Mesenchymal stem cell (in vitro differentiated cells and primary cell): ENCODE measurements at regions not wholly inside any gene's neighbourhood (a gene's known extent, or its start where the extent isn't known, plus 50 kb on each side); places are given as distances from the start of the nearest gene placed in this dataset.

Experiments used
- DNase-seq: peaks from one replicate; pipeline ENCODE4 v3.0.0-alpha.2; 2013
- H2AFZ ChIP-seq: one replicate; pipeline ENCODE4 v1.6.1; 2013; ENCODE audit warnings: low read depth, mild to moderate bottlenecking, control low read depth, inconsistent platforms, low read length, moderate library complexity
- H2AK5ac ChIP-seq: 2 replicates; pipeline ENCODE4 v1.6.1; 2013; ENCODE audit warnings: low read length, moderate library complexity, mild to moderate bottlenecking, inconsistent platforms; ENCODE audit not compliant: severe bottlenecking
- H2BK120ac ChIP-seq: one replicate; pipeline ENCODE4 v1.6.1; 2013; ENCODE audit warnings: low read depth, mild to moderate bottlenecking, inconsistent platforms, low read length, moderate library complexity
- H2BK12ac ChIP-seq, 2 experiments: one replicate each; pipeline ENCODE4 v1.6.1; 2013; ENCODE audit warnings: inconsistent platforms in 2 of 2, low read length in 2 of 2, mild to moderate bottlenecking in 2 of 2, moderate library complexity in 2 of 2, control low read depth in 1 of 2
- H2BK15ac ChIP-seq: one replicate; pipeline ENCODE4 v1.6.1; 2013; ENCODE audit warnings: mild to moderate bottlenecking, low read depth, inconsistent platforms; ENCODE audit not compliant: poor library complexity, severe bottlenecking
- H2BK5ac ChIP-seq: 2 replicates; pipeline ENCODE4 v1.6.1; 2013; ENCODE audit warnings: low read depth, mild to moderate bottlenecking, low read length, control low read depth, inconsistent platforms; ENCODE audit not compliant: poor library complexity, severe bottlenecking
- H3K14ac ChIP-seq, 2 experiments: one replicate each; pipeline ENCODE4 v1.6.1; 2013; ENCODE audit warnings: inconsistent platforms in 2 of 2, low read length in 2 of 2, control low read depth in 1 of 2, mild to moderate bottlenecking in 1 of 2, moderate library complexity in 1 of 2
- H3K18ac ChIP-seq, 2 experiments: one replicate each; pipeline ENCODE4 v1.6.1; 2013; ENCODE audit warnings: inconsistent platforms in 2 of 2, low read length in 2 of 2, control low read depth in 1 of 2, low read depth in 1 of 2, mild to moderate bottlenecking in 1 of 2
- H3K23ac ChIP-seq, 2 experiments: one replicate each; pipeline ENCODE4 v1.6.1; 2013; ENCODE audit warnings: inconsistent platforms in 2 of 2, low read length in 2 of 2, mild to moderate bottlenecking in 2 of 2, moderate library complexity in 2 of 2, control low read depth in 1 of 2
- H3K27ac ChIP-seq: 2 replicates; pipeline ENCODE4 v1.5.1; 2013; ENCODE audit warnings: mild to moderate bottlenecking, moderate library complexity, low read length, control low read depth, inconsistent platforms; ENCODE audit not compliant: poor library complexity, severe bottlenecking
- H3K27me3 ChIP-seq, 2 experiments: 2 replicates each; pipeline versions ENCODE4 v1.6.1 to v1.7.0; 2013; ENCODE audit warnings: low read length in 2 of 2, mild to moderate bottlenecking in 2 of 2, moderate library complexity in 2 of 2, control low read depth in 1 of 2, inconsistent platforms in 1 of 2; ENCODE audit not compliant: control insufficient read depth in 1 of 2, insufficient read depth in 1 of 2
- H3K36me3 ChIP-seq, 2 experiments: 2 replicates each; pipeline versions ENCODE4 v1.6.1 to v1.7.0; 2013; ENCODE audit warnings: low read length in 2 of 2, control low read depth in 1 of 2, inconsistent platforms in 1 of 2, low read depth in 1 of 2, mild to moderate bottlenecking in 1 of 2; ENCODE audit not compliant: insufficient read depth in 2 of 2, control insufficient read depth in 1 of 2
- H3K4ac ChIP-seq, 2 experiments: one replicate each; pipeline ENCODE4 v1.6.1; 2013; ENCODE audit warnings: inconsistent platforms in 2 of 2, low read length in 2 of 2, mild to moderate bottlenecking in 2 of 2, moderate library complexity in 2 of 2, control low read depth in 1 of 2, low read depth in 1 of 2
- H3K4me1 ChIP-seq: 2 replicates; pipeline ENCODE4 v1.6.1; 2013; ENCODE audit warnings: low read depth, low read length, control low read depth; ENCODE audit not compliant: control insufficient read depth, insufficient read depth
- H3K4me2 ChIP-seq: 2 replicates; pipeline ENCODE4 v1.6.1; 2013; ENCODE audit warnings: low read length, mild to moderate bottlenecking, inconsistent platforms; ENCODE audit not compliant: poor library complexity, severe bottlenecking
- H3K4me3 ChIP-seq, 2 experiments: 2 replicates each; pipeline versions ENCODE4 v1.5.1 to v1.7.0; 2013; ENCODE audit warnings: low read length in 2 of 2, mild to moderate bottlenecking in 2 of 2, control low read depth in 1 of 2, low read depth in 1 of 2; ENCODE audit not compliant: insufficient read depth in 1 of 2
- H3K79me1 ChIP-seq: replicated peaks from 2 replicates; pipeline ENCODE4 v1.6.1; 2013; ENCODE audit warnings: mild to moderate bottlenecking, control low read depth, low read length, inconsistent platforms; ENCODE audit not compliant: poor library complexity, severe bottlenecking
- H3K9ac ChIP-seq: 2 replicates; pipeline ENCODE4 v1.7.0; 2013; ENCODE audit warnings: mild to moderate bottlenecking, low read length, moderate library complexity
- H3K9me3 ChIP-seq: 2 replicates; pipeline ENCODE4 v1.7.0; 2013; ENCODE audit warnings: mild to moderate bottlenecking, low read length; ENCODE audit not compliant: control insufficient read depth
- H4K8ac ChIP-seq: one replicate; pipeline ENCODE4 v1.6.1; 2013; ENCODE audit warnings: inconsistent platforms, mild to moderate bottlenecking, low read length, moderate library complexity
- H4K91ac ChIP-seq: one replicate; pipeline ENCODE4 v1.6.1; 2013; ENCODE audit warnings: mild to moderate bottlenecking, low read length, inconsistent platforms
- WGBS: methylation state at CpG from one replicate; pipeline ENCODE4 v1.1.7; 2013; ENCODE audit warnings: mixed read lengths; 5-methylcytosine and 5-hydroxymethylcytosine counted together

- Histone ChIP-seq H3K18ac (no peak overlapping the region), H3K9ac (no peak overlapping the region)
- 91% methylated on average over 20 of the region's 20 CpGs for WGBS
These were observed 52.0 kb upstream of the GATA5 start for GRCh38 chr20:62527781-62528180.

DNA sequence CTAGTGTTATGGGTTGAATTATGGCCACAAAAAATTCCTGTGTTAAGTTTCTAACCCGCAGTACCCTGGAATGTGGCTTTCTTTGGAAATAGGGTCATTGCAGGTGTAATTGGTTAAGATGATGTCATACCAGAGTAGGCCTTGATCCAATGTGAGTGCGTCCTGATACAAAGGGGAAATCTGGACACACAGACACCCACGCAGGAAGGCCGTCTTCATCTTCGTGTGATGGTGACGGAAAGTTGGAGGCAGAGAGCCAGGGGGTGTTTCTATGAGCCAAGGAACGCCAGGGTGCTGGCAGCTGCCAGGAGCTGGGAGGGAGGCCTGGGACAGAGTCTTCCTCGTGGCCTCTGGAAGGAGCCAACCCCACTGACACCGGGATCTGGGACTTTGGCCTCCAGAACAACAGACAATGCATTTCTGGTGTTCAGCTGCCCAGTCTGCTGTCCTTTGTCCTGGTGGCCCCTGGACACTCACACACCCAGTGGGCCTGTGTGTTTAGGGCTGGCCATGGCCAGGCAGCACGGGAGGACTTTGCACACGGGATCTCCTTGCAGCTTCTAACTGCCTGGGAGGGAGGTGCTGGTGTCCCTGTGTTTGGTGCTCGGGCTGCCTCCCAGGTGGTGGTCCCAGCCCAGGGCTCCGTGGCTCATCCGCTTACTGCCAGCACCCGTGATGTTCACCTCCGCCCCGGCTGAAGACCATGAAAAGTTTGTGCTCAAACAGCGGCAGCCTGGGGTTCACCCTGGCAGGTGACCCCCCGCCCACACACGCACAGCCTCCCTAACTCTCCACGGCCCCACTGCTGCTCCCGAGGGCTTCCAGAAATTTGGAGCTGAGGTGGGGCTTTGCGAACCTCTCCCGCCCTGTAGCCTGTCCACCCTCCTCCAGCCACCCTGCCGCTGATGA, 53.4 kb upstream of the GATA5 start:
- 88% methylated on average over 25 of the region's 25 CpGs for WGBS
- no peak overlapping the region for H2AFZ ChIP-seq
- H3K18ac ChIP-seq, result no peak overlapping the region
- H3K79me1 ChIP-seq, result no peaks in the 10 kb centered on the region
- H3K14ac ChIP-seq, result no peak overlapping the region
- H4K91ac ChIP-seq, result no peak overlapping the region
- no peak overlapping the region for H3K4me2 ChIP-seq
- peaks cover 4% of the 10 kb centered on the region for H3K9me3 ChIP-seq
- H3K36me3 ChIP-seq, result no peaks in the 10 kb centered on the region
- no peak overlapping the region for H2BK12ac ChIP-seq
- no peak overlapping the region for H3K27ac ChIP-seq
- no peak overlapping the region for H2BK5ac ChIP-seq
- no peak for DNase-seq
- no peak overlapping the region for H2AK5ac ChIP-seq
- H2BK15ac ChIP-seq, result no peak overlapping the region
- no peak overlapping the region for H2BK120ac ChIP-seq
- no peak overlapping the region for H3K23ac ChIP-seq
- H4K8ac ChIP-seq, result no peak overlapping the region
- peaks cover 59 to 87% of the 10 kb centered on the region in 2 experiments for H3K27me3 ChIP-seq
- H3K4ac ChIP-seq, result no peak overlapping the region
- H3K4me3 ChIP-seq, result no peak overlapping the region
- H3K9ac ChIP-seq, result no peak overlapping the region
- H3K4me1 ChIP-seq, result no peaks in the 10 kb centered on the region

More at GRCh38 chr20:62527781-62528180, 52.0 kb upstream of the GATA5 start:
- Histone ChIP-seq H4K8ac (no peak overlapping the region), H4K91ac (no peak overlapping the region), H2AK5ac (no peak overlapping the region), H3K9me3 (peaks cover 4% of the 10 kb centered on the region), H3K4ac (no peak overlapping the region), H3K4me3 (no peak overlapping the region), H3K27me3 (peaks cover 57 to 90% of the 10 kb centered on the region in 2 experiments), H3K27ac (no peak overlapping the region), H3K79me1 (no peaks in the 10 kb centered on the region), H2BK15ac (no peak overlapping the region), H3K36me3 (no peaks in the 10 kb centered on the region), H2BK120ac (no peak overlapping the region), H3K4me2 (no peak overlapping the region), H2BK12ac (no peak overlapping the region), H3K23ac (no peak overlapping the region), H3K14ac (no peak overlapping the region), H2AFZ (no peak overlapping the region), H2BK5ac (no peak overlapping the region), H3K4me1 (peaks cover 1% of the 10 kb centered on the region)
- DNase-seq, result no peak

GRCh38 chr20:62529896-62530642, 54.3 kb upstream of the GATA5 start:
- no peak overlapping the region for H2BK5ac ChIP-seq
- no peak overlapping the region for H3K4me3 ChIP-seq
- H3K14ac ChIP-seq, result no peak overlapping the region
- DNase-seq, result no peak
- no peaks in the 10 kb centered on the region for H3K4me1 ChIP-seq
- WGBS, result 71% methylated on average over 24 of the region's 25 CpGs
- no peak overlapping the region for H2AK5ac ChIP-seq
- H2AFZ ChIP-seq, result no peak overlapping the region
- no peaks in the 10 kb centered on the region for H3K36me3 ChIP-seq
- no peaks in the 10 kb centered on the region for H3K79me1 ChIP-seq
- peaks cover 4% of the 10 kb centered on the region for H3K9me3 ChIP-seq
- H3K23ac ChIP-seq, result no peak overlapping the region
- H3K27me3 ChIP-seq, result peaks cover 52 to 85% of the 10 kb centered on the region in 2 experiments
- no peak overlapping the region for H3K4me2 ChIP-seq
- H2BK15ac ChIP-seq, result no peak overlapping the region
- H2BK12ac ChIP-seq, result no peak overlapping the region
- no peak overlapping the region for H3K27ac ChIP-seq
- no peak overlapping the region for H3K4ac ChIP-seq
- no peak overlapping the region for H3K9ac ChIP-seq
- H4K8ac ChIP-seq, result no peak overlapping the region
- H2BK120ac ChIP-seq, result no peak overlapping the region
- no peak overlapping the region for H4K91ac ChIP-seq
- H3K18ac ChIP-seq, result no peak overlapping the region

- Histone ChIP-seq H3K9ac (no peak overlapping the region), H3K4ac (no peak overlapping the region), H3K4me1 (no peaks in the 10 kb centered on the region), H2BK120ac (no peak overlapping the region), H3K9me3 (peaks cover 4% of the 10 kb centered on the region), H3K18ac (no peak overlapping the region), H4K91ac (no peak overlapping the region), H2AFZ (no peak overlapping the region), H3K27me3 (peaks cover 52 to 84% of the 10 kb centered on the region in 2 experiments), H4K8ac (no peak overlapping the region), H2BK5ac (no peak overlapping the region), H3K4me2 (no peak overlapping the region), H2BK12ac (no peak overlapping the region), H3K36me3 (no peaks in the 10 kb centered on the region), H3K79me1 (no peaks in the 10 kb centered on the region), H2BK15ac (no peak overlapping the region), H2AK5ac (no peak overlapping the region), H3K27ac (no peak overlapping the region), H3K23ac (no peak overlapping the region), H3K14ac (no peak overlapping the region), H3K4me3 (no peak overlapping the region)
- no peak for DNase-seq
- 89% methylated on average over 14 of the region's 16 CpGs for WGBS
These were observed 54.8 kb upstream of the GATA5 start for GRCh38 chr20:62530643-62531032.
